Esophagus squamous epithelium (tissue), 4 donors: ENCODE measurements at regions not wholly inside any gene's neighbourhood (a gene's known extent, or its start where the extent isn't known, plus 50 kb on each side); places are given as distances from the start of the nearest gene placed in this dataset.

Experiments
- POLR2A ChIP-seq, 4 donors: fragments of 450-650 bp; IDR thresholded peaks; one replicate each; pipeline ENCODE4 v1.6.1; 2017; ENCODE audit warnings: antibody characterized with exemption in 4 of 4, mild to moderate bottlenecking in 4 of 4, moderate library complexity in 3 of 4
- TF ChIP-seq, protein P1 (sequence below), 6 experiments: fragments of 450-650 bp in 4 of 6; fragments of 200-600 bp in 2 of 6; sonication (generic) in 2 of 6; IDR thresholded peaks; one replicate each; pipeline ENCODE4 v1.5.1; 2016 to 2019; ENCODE audit warnings: antibody characterized with exemption in 6 of 6, mild to moderate bottlenecking in 4 of 6, moderate library complexity in 4 of 6

DNA sequence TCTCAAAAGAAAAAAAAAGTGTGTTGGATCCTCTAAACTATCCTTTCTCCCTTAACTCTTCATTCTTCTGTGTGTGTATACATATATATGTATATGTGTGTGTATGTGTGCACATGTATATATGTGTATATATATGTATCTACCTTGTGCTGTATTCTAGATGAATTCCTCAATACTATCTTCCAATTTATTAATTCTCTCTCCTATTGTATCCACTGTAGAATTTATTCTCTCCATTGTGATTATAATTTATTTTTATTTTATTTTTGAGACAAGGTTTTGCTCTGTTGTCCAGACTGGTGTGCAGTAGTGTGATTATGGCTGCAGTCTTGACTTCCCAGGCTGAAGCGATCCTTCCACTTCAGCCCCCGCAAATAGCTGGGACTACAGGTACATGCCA, 147.1 kb upstream of the ZNF618 start:
- TF ChIP-seq, protein P1, sequence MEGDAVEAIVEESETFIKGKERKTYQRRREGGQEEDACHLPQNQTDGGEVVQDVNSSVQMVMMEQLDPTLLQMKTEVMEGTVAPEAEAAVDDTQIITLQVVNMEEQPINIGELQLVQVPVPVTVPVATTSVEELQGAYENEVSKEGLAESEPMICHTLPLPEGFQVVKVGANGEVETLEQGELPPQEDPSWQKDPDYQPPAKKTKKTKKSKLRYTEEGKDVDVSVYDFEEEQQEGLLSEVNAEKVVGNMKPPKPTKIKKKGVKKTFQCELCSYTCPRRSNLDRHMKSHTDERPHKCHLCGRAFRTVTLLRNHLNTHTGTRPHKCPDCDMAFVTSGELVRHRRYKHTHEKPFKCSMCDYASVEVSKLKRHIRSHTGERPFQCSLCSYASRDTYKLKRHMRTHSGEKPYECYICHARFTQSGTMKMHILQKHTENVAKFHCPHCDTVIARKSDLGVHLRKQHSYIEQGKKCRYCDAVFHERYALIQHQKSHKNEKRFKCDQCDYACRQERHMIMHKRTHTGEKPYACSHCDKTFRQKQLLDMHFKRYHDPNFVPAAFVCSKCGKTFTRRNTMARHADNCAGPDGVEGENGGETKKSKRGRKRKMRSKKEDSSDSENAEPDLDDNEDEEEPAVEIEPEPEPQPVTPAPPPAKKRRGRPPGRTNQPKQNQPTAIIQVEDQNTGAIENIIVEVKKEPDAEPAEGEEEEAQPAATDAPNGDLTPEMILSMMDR (IDR thresholded peaks at IDR 0.05): no peak
- no peak for TF ChIP-seq POLR2A (IDR thresholded peaks at IDR 0.05)
